Liver (tissue), 8 donors: ENCODE measurements at regions not wholly inside any gene's neighbourhood (a gene's known extent, or its start where the extent isn't known, plus 50 kb on each side); places are given as distances from the start of the nearest gene placed in this dataset.

Experiments used
- DNase-seq: peaks from one replicate; pipeline ENCODE4 v3.0.0-alpha.2; 2017; ENCODE audit warnings: low spot score
- H3K27ac ChIP-seq, 2 donors: one replicate each; pipeline ENCODE4 v1.7.0; 2013; ENCODE audit warnings: inconsistent platforms in 2 of 2, low read length in 2 of 2, control low read depth in 1 of 2, low read depth in 1 of 2, mild to moderate bottlenecking in 1 of 2
- H3K27me3 ChIP-seq, 4 donors: one replicate each; pipeline versions ENCODE4 v1.6.1 to v1.7.0; 2013; ENCODE audit warnings: low read length in 3 of 4, inconsistent platforms in 1 of 4, mild to moderate bottlenecking in 1 of 4, moderate library complexity in 1 of 4; ENCODE audit not compliant: control insufficient read depth in 4 of 4, insufficient read depth in 4 of 4
- H3K36me3 ChIP-seq, 4 donors: one replicate each; pipeline versions ENCODE4 v1.6.1 to v1.7.0; 2013; ENCODE audit warnings: low read length in 3 of 4, mild to moderate bottlenecking in 3 of 4, low read depth in 1 of 4, moderate library complexity in 1 of 4; ENCODE audit not compliant: control insufficient read depth in 4 of 4, insufficient read depth in 3 of 4
- H3K4me1 ChIP-seq, 4 donors: one replicate each; pipeline versions ENCODE4 v1.6.1 to v1.7.0; 2013; ENCODE audit warnings: low read length in 3 of 4, mild to moderate bottlenecking in 3 of 4, moderate library complexity in 1 of 4; ENCODE audit not compliant: control insufficient read depth in 4 of 4, insufficient read depth in 4 of 4
- H3K4me3 ChIP-seq, 3 donors: one replicate each; pipeline versions ENCODE4 v1.6.1 to v1.7.0; 2013; ENCODE audit warnings: low read length in 3 of 3, control low read depth in 1 of 3, low read depth in 1 of 3, mild to moderate bottlenecking in 1 of 3
- H3K9ac ChIP-seq, 2 donors: one replicate each; pipeline ENCODE4 v1.7.0; 2013; ENCODE audit warnings: low read length in 2 of 2, mild to moderate bottlenecking in 2 of 2, moderate library complexity in 2 of 2, control low read depth in 1 of 2, low read depth in 1 of 2
- H3K9me3 ChIP-seq, 4 donors: one replicate each; pipeline versions ENCODE4 v1.6.1 to v1.7.0; 2013; ENCODE audit warnings: low read length in 3 of 4; ENCODE audit not compliant: control insufficient read depth in 4 of 4
- CTCF ChIP-seq: fragments of 150-350 bp; IDR thresholded peaks from 2 replicates; pipeline ENCODE4 v1.5.1; 2017; ENCODE audit warnings: improper control_type of control experiment, low read depth, low read length; ENCODE audit not compliant: missing input control
- EGR1 ChIP-seq, 2 donors: IDR thresholded peaks; 2 replicates each; pipeline ENCODE4 v1.6.1; 2016 to 2018; ENCODE audit warnings: antibody characterized with exemption in 2 of 2, low read depth in 2 of 2
- FOXA1 ChIP-seq: IDR thresholded peaks from 2 replicates; pipeline ENCODE4 v1.6.1; 2016; ENCODE audit warnings: antibody characterized with exemption
- GABPA ChIP-seq, 2 donors: IDR thresholded peaks in 1 of 2; conservative IDR thresholded peaks in 1 of 2; 2 replicates each; pipeline ENCODE4 v1.6.1; 2016; ENCODE audit warnings: antibody characterized with exemption in 2 of 2, mild to moderate bottlenecking in 1 of 2, moderate library complexity in 1 of 2
- HNF4A ChIP-seq, 2 donors: conservative IDR thresholded peaks; 2 replicates each; pipeline ENCODE4 v1.6.1; 2016; ENCODE audit warnings: antibody characterized with exemption in 2 of 2, mild to moderate bottlenecking in 2 of 2
- HNF4G ChIP-seq: IDR thresholded peaks from 2 replicates; pipeline ENCODE4 v1.6.1; 2016; ENCODE audit warnings: antibody characterized with exemption
- JUND ChIP-seq, 2 donors: IDR thresholded peaks; 2 replicates each; pipeline ENCODE4 v1.6.1; 2016; ENCODE audit warnings: antibody characterized with exemption in 2 of 2
- NR2F2 ChIP-seq: IDR thresholded peaks from 2 replicates; pipeline ENCODE4 v1.6.1; 2016; ENCODE audit warnings: antibody characterized with exemption
- RAD21 ChIP-seq, 2 donors: IDR thresholded peaks; 2 replicates each; pipeline ENCODE4 v1.6.1; 2016; ENCODE audit warnings: antibody characterized with exemption in 2 of 2, mild to moderate bottlenecking in 2 of 2
- REST ChIP-seq: IDR thresholded peaks from 2 replicates; pipeline ENCODE4 v1.6.1; 2016; ENCODE audit warnings: antibody characterized with exemption, mild to moderate bottlenecking
- RXRA ChIP-seq, 2 donors: IDR thresholded peaks; 2 replicates each; pipeline ENCODE4 v1.6.1; 2017 to 2018; ENCODE audit warnings: antibody characterized with exemption in 2 of 2, mild to moderate bottlenecking in 1 of 2
- SP1 ChIP-seq: IDR thresholded peaks from 2 replicates; pipeline ENCODE4 v1.6.1; 2018; ENCODE audit warnings: antibody characterized with exemption, mild to moderate bottlenecking
- YY1 ChIP-seq: IDR thresholded peaks from 2 replicates; pipeline ENCODE4 v1.6.1; 2016; ENCODE audit warnings: antibody characterized with exemption, mild to moderate bottlenecking
- WGBS: extraction: QIAGEN DNeasy Blood & Tissue Kit; methylation state at CpG from one replicate; pipeline ENCODE4 v1.1.7; 2013; 5-methylcytosine and 5-hydroxymethylcytosine counted together
- TF ChIP-seq, protein P1 (sequence below): IDR thresholded peaks from 2 replicates; pipeline ENCODE4 v1.6.1; 2016; ENCODE audit warnings: antibody characterized with exemption
- TF ChIP-seq, protein P2 (sequence below): IDR thresholded peaks from 2 replicates; pipeline ENCODE4 v1.6.1; 2016; ENCODE audit warnings: antibody characterized with exemption
- TF ChIP-seq, protein P3 (sequence below): IDR thresholded peaks from 2 replicates; pipeline ENCODE4 v1.6.1; 2016; ENCODE audit warnings: antibody characterized with exemption
- donor health status: healthy.
- donor health status: healthy.
- donor health status: healthy.
- donor health status: healthy.
- donor health status: healthy.

DNA sequence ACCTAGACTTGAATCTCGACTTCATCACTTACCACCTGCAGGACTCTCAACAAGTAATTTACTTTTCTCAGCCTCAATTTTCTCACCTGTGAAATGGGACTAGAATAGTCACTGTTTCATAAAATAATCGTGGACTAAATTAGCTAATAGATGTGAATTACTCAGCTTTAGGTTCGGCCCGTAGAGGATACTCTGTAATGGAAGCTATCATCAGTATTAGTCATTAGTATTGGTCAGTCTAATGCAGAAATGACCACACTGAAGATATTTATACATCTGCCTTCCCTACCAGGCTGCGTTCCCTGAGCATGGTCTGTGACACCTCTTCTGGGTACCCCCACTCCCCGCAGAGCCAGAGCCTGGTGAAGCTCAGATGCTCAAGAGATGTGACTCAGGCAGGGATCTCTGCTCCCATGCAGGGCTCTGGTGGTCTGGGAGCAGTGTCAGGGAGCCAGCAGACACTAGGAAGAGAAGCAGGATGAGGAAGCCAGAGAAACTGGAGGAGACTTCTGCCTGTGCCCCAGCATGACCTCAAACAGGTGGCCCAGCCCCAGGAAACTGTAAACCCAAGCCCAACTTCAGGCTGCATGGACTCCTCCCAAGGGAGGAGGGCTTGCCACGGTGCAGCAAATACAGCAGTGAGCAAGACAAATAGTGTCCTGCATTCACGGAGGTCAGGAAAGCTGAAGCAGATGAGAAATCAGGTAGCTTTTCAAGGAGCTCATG, 88.0 kb upstream of the E2F8 start:
- H3K9ac ChIP-seq = no peak overlapping the region
- TF ChIP-seq HNF4A (conservative IDR thresholded peaks at IDR 0.05) (no peak), CTCF (no peak), SP1 (no peak), EGR1 (IDR thresholded peaks at IDR 0.05; ENCODE audit: low read depth in 2 of 2) (no peak), JUND (IDR thresholded peaks at IDR 0.05) (no peak), REST (no peak), HNF4G (no peak), RAD21 (IDR thresholded peaks at IDR 0.05) (no peak)
- TF ChIP-seq, protein P1, sequence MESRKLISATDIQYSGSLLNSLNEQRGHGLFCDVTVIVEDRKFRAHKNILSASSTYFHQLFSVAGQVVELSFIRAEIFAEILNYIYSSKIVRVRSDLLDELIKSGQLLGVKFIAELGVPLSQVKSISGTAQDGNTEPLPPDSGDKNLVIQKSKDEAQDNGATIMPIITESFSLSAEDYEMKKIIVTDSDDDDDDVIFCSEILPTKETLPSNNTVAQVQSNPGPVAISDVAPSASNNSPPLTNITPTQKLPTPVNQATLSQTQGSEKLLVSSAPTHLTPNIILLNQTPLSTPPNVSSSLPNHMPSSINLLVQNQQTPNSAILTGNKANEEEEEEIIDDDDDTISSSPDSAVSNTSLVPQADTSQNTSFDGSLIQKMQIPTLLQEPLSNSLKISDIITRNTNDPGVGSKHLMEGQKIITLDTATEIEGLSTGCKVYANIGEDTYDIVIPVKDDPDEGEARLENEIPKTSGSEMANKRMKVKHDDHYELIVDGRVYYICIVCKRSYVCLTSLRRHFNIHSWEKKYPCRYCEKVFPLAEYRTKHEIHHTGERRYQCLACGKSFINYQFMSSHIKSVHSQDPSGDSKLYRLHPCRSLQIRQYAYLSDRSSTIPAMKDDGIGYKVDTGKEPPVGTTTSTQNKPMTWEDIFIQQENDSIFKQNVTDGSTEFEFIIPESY = no peak
- TF ChIP-seq, protein P2, sequence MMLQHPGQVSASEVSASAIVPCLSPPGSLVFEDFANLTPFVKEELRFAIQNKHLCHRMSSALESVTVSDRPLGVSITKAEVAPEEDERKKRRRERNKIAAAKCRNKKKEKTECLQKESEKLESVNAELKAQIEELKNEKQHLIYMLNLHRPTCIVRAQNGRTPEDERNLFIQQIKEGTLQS = no peak
- H3K4me1 ChIP-seq = peaks cover 4 to 9% (median 6%) of the 10 kb centered on the region in 4 donors
- H3K27me3 ChIP-seq = no peaks in the 10 kb centered on the region
- no peak overlapping the region for H3K27ac ChIP-seq
- 72% methylated on average over 8 of the region's 8 CpGs for WGBS
- DNase-seq = no peak
- no peaks in the 10 kb centered on the region for H3K9me3 ChIP-seq
- H3K36me3 ChIP-seq = no peaks in the 10 kb centered on the region
- H3K4me3 ChIP-seq = no peak overlapping the region

DNA sequence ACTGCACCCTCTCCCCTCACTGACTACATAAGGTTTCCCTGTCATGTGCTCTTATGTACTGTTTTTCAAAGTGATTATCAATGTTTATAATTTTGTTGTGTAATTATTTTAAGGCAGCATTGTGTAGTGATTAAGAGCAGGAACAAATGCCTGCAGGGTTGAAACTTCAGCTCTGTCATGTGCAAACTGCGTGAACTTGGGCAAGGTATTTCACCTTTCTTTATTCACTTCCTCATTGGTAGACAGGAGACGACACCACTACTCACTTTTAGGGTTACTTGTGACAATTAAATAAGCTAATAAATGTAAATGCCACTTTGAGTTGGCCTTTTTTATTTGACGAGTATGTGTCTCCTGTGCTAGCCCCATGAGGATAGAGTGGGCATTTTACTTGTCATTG, 86.5 kb upstream of the E2F8 start:
- no peak for DNase-seq
- H3K9ac ChIP-seq = no peak overlapping the region
- H3K36me3 ChIP-seq = no peaks in the 10 kb centered on the region
- H3K27ac ChIP-seq = no peak overlapping the region
- H3K4me3 ChIP-seq = no peak overlapping the region
- 92% methylated on average over 3 of the region's 3 CpGs for WGBS
- H3K4me1 ChIP-seq = peaks cover 4 to 9% (median 6%) of the 10 kb centered on the region in 4 donors
- no peaks in the 10 kb centered on the region for H3K27me3 ChIP-seq
- H3K9me3 ChIP-seq = no peaks in the 10 kb centered on the region
- TF ChIP-seq GABPA (IDR thresholded peaks at IDR 0.05 in 1 of 2, conservative IDR thresholded peaks at IDR 0.05 in 1 of 2) (no peak), RXRA (IDR thresholded peaks at IDR 0.05) (no peak), YY1 (no peak), REST (no peak), JUND (IDR thresholded peaks at IDR 0.05) (no peak), HNF4G (no peak), EGR1 (IDR thresholded peaks at IDR 0.05; ENCODE audit: low read depth in 2 of 2) (no peak), HNF4A (conservative IDR thresholded peaks at IDR 0.05) (no peak), NR2F2 (no peak), CTCF (no peak), SP1 (no peak), FOXA1 (no peak)
- TF ChIP-seq, protein P2 = no peak
- TF ChIP-seq, protein P3, sequence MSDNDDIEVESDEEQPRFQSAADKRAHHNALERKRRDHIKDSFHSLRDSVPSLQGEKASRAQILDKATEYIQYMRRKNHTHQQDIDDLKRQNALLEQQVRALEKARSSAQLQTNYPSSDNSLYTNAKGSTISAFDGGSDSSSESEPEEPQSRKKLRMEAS = no peak
